IMR-90 (cell line): ENCODE measurements at regions not wholly inside any gene's neighbourhood (a gene's known extent, or its start where the extent isn't known, plus 50 kb on each side); places are given as distances from the start of the nearest gene placed in this dataset.

Experiments used
- ATAC-seq: fragments of 200-7000 bp; cut with Tn5 transposase; 2 replicates; pipeline ENCODE4 v1.9.1; 2020; ENCODE audit warnings: low read depth, mild to moderate bottlenecking, moderate library complexity
- BruUV-seq: library from RNA; stranded (reverse); fragments of 400-500 nt; replicated peaks from 2 replicates; lab custom pipeline; 2021; lab: Mats Ljungman, UMichigan
- CTCF ChIA-PET: fragments of 300-600 bp; formaldehyde crosslinking; extraction: SDS; loops from one replicate; lab custom pipeline; 2021; ENCODE audit warnings: antibody characterized with exemption; lab: Yijun Ruan, JAX
- POLR2A ChIA-PET: fragments of 300-600 bp; sonication (Branson Sonifier 250); formaldehyde crosslinking; loops from one replicate; lab custom pipeline; 2022; ENCODE audit warnings: antibody characterized with exemption; ENCODE audit not compliant: unreplicated experiment; lab: Charles Lee
- DNase-seq: peaks from one replicate; pipeline ENCODE4 v3.0.0; 2013
- H2AFZ ChIP-seq: replicated peaks from 2 replicates; pipeline ENCODE3; 2013; ENCODE audit warnings: low read length, mild to moderate bottlenecking; ENCODE audit not compliant: poor library complexity
- H2AK5ac ChIP-seq: 2 replicates; pipeline ENCODE4 v1.6.1; 2013; ENCODE audit warnings: low read depth, low read length, inconsistent platforms
- H2AK9ac ChIP-seq: replicated peaks from 2 replicates; pipeline ENCODE3; 2013; ENCODE audit warnings: mild to moderate bottlenecking, low read depth, low read length, moderate library complexity; ENCODE audit not compliant: poor library complexity
- H2BK120ac ChIP-seq: 2 replicates; pipeline ENCODE4 v1.6.1; 2013; ENCODE audit warnings: low read depth, low read length, inconsistent platforms
- H2BK15ac ChIP-seq: 3 replicates; pipeline ENCODE4 v1.6.1; 2013; ENCODE audit warnings: low read depth, low read length, inconsistent platforms
- H2BK20ac ChIP-seq: 2 replicates; pipeline ENCODE4 v1.6.1; 2013; ENCODE audit warnings: low read depth, mild to moderate bottlenecking, inconsistent platforms, low read length, moderate library complexity
- H2BK5ac ChIP-seq: 2 replicates; pipeline ENCODE4 v1.6.1; 2013; ENCODE audit warnings: mild to moderate bottlenecking, low read depth, low read length, inconsistent platforms; ENCODE audit not compliant: poor library complexity, severe bottlenecking
- H3K14ac ChIP-seq: replicated peaks from 2 replicates; pipeline ENCODE4 v1.6.1; 2013; ENCODE audit warnings: low read depth, low read length, inconsistent platforms
- H3K18ac ChIP-seq: 2 replicates; pipeline ENCODE4 v1.6.1; 2013; ENCODE audit warnings: low read depth, low read length, control low read depth
- H3K23ac ChIP-seq: 2 replicates; pipeline ENCODE4 v1.6.1; 2013; ENCODE audit warnings: low read depth, low read length, inconsistent platforms
- H3K27ac ChIP-seq: 2 replicates; pipeline ENCODE4 v1.5.1; 2013; ENCODE audit warnings: mild to moderate bottlenecking, control low read depth, low read length; ENCODE audit not compliant: insufficient read depth
- H3K27me3 ChIP-seq: 2 replicates; pipeline ENCODE4 v1.6.1; 2013; ENCODE audit warnings: low read length; ENCODE audit not compliant: control insufficient read depth, insufficient read depth
- H3K36me3 ChIP-seq: 2 replicates; pipeline ENCODE4 v1.6.1; 2013; ENCODE audit warnings: low read length, mixed read lengths; ENCODE audit not compliant: control insufficient read depth, insufficient read depth
- H3K4ac ChIP-seq: 2 replicates; pipeline ENCODE4 v1.6.1; 2013; ENCODE audit warnings: low read depth, low read length, inconsistent platforms
- H3K4me1 ChIP-seq: 2 replicates; pipeline ENCODE4 v1.6.1; 2013; ENCODE audit warnings: low read length, mixed read lengths; ENCODE audit not compliant: control insufficient read depth, insufficient read depth
- H3K4me2 ChIP-seq: 2 replicates; pipeline ENCODE4 v1.6.1; 2013; ENCODE audit warnings: low read depth, mild to moderate bottlenecking, control low read depth, low read length, moderate library complexity
- H3K4me3 ChIP-seq: 2 replicates; pipeline ENCODE4 v1.5.1; 2013; ENCODE audit warnings: low read depth, mild to moderate bottlenecking, control low read depth, low read length, moderate library complexity; ENCODE audit not compliant: insufficient read depth
- H3K56ac ChIP-seq: 2 replicates; pipeline ENCODE4 v1.6.1; 2013; ENCODE audit warnings: low read length, inconsistent platforms; ENCODE audit not compliant: insufficient read depth; ENCODE audit errors: extremely low read depth
- H3K79me1 ChIP-seq, 2 experiments: 2 replicates each; pipeline ENCODE4 v1.6.1; 2013; ENCODE audit warnings: low read length in 2 of 2, inconsistent platforms in 1 of 2, low read depth in 1 of 2
- H3K9ac ChIP-seq: 2 replicates; pipeline ENCODE4 v1.6.1; 2013; ENCODE audit warnings: low read depth, low read length, control low read depth
- H3K9me1 ChIP-seq: 2 replicates; pipeline ENCODE4 v1.6.1; 2013; ENCODE audit warnings: low read length, inconsistent platforms; ENCODE audit not compliant: insufficient read depth
- H3K9me3 ChIP-seq: 2 replicates; pipeline ENCODE4 v1.6.1; 2013; ENCODE audit warnings: low read length; ENCODE audit not compliant: control insufficient read depth, insufficient read depth
- H4K20me1 ChIP-seq: 2 replicates; pipeline ENCODE4 v1.6.1; 2013; ENCODE audit warnings: low read length, inconsistent platforms; ENCODE audit not compliant: insufficient read depth
- H4K5ac ChIP-seq: 2 replicates; pipeline ENCODE4 v1.6.1; 2013; ENCODE audit warnings: mild to moderate bottlenecking, low read depth, low read length, control low read depth
- H4K8ac ChIP-seq, 2 experiments: 2 replicates each; pipeline ENCODE4 v1.6.1; 2013; ENCODE audit warnings: low read depth in 2 of 2, low read length in 2 of 2, control low read depth in 1 of 2, inconsistent platforms in 1 of 2
- H4K91ac ChIP-seq: 2 replicates; pipeline ENCODE4 v1.6.1; 2013; ENCODE audit warnings: low read depth, low read length, inconsistent platforms; ENCODE audit not compliant: insufficient read depth
- CEBPB ChIP-seq: IDR thresholded peaks from 2 replicates; pipeline ENCODE4 v1.6.1; 2012; ENCODE audit warnings: low read depth, low read length, improper control_type of control experiment
- CHD1 ChIP-seq: IDR thresholded peaks from 2 replicates; pipeline ENCODE4 v1.6.1; 2012; ENCODE audit warnings: low read depth, low read length, improper control_type of control experiment
- POLR2A ChIP-seq: IDR thresholded peaks from 2 replicates; pipeline ENCODE4 v1.6.1; 2012; ENCODE audit warnings: mild to moderate bottlenecking, low read depth, low read length
- WGBS, 2 experiments: methylation state at CpG; one replicate each; pipeline versions ENCODE4 v1.1.5 to v1.1.7; 2013; ENCODE audit warnings: missing lambda C conversion rate in 2 of 2; ENCODE audit not compliant: insufficient read length in 1 of 2; ENCODE audit errors: extremely low coverage in 2 of 2; 5-methylcytosine and 5-hydroxymethylcytosine counted together
- dilution Hi-C: fragments of 300-500 bp; cut with HindIII; formaldehyde crosslinking; loops from one replicate; pipeline ENCODE4 v1.14.3; 2018; ENCODE audit warnings: low sequenced_read_pairs; ENCODE audit not compliant: unreplicated experiment
- in situ Hi-C: fragments of 300-500 bp; cut with MboI; formaldehyde crosslinking; loops from 3 replicates; pipeline ENCODE4 v1.14.3; 2019; ENCODE audit warnings: low sequenced_read_pairs, inconsistent platforms, mixed read lengths
- intact Hi-C: fragments of 100-400 bp; cut with micrococcal nuclease; formaldehyde crosslinking; loops from 2 replicates; pipeline ENCODE4 v1.10.0; 2022

DNA sequence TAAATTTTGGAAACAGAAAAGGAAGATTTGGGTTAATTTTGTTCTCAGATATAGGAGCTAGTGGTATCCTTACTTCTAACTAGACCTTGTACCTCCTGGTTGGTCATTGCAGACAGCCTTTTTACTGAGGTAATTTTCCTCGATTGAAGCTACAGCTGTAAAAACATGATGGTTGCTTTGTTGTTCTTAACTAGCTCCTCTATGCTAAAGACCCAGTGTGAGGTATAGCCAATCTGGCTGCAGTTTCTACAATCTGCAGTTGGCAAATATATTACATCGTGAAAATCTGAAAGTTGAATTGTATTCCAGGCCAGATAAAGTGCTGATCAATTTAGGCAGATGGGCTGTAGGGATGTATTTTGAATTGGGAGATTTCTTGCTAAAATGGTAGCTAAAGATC is 116.5 kb downstream of the AASDHPPT start:
- H4K5ac ChIP-seq: no peak overlapping the region
- no peak overlapping the region for H3K4me2 ChIP-seq
- H2BK120ac ChIP-seq: no peak overlapping the region
- no peak overlapping the region for H2BK5ac ChIP-seq
- no peak overlapping the region for H3K4ac ChIP-seq
- intact Hi-C loops (no loop called here), dilution Hi-C loops (no loop called here), in situ Hi-C loops (no loop called here)
- no TSS peak for BruUV-seq
- H4K91ac ChIP-seq: no peak overlapping the region
- no peak overlapping the region for H3K27ac ChIP-seq
- no peaks in the 10 kb centered on the region for H4K20me1 ChIP-seq
- H2AK9ac ChIP-seq: no peak overlapping the region
- H4K8ac ChIP-seq: no peak overlapping the region
- H2BK15ac ChIP-seq: no peak overlapping the region
- no peak overlapping the region for H2BK20ac ChIP-seq
- H3K79me1 ChIP-seq: no peaks in the 10 kb centered on the region
- H3K36me3 ChIP-seq: no peaks in the 10 kb centered on the region
- H2AFZ ChIP-seq: no peak overlapping the region
- no peak for TF ChIP-seq CHD1
- TF ChIP-seq CEBPB: no peak
- no peak for TF ChIP-seq POLR2A
- H2AK5ac ChIP-seq: no peak overlapping the region
- DNase-seq (no peak), ATAC-seq (no peak)
- no peaks in the 10 kb centered on the region for H3K4me1 ChIP-seq
- no peak overlapping the region for H3K9ac ChIP-seq
- H3K23ac ChIP-seq: no peak overlapping the region
- no CpG with 5 or more reads among the region's 2 CpGs for WGBS, 2 experiments
- no peak overlapping the region for H3K14ac ChIP-seq
- H3K9me3 ChIP-seq: no peaks in the 10 kb centered on the region; the same call in 1 of the 2 replicates
- CTCF ChIA-PET: interaction anchor here (0.7 kb wide), 1 partner anchor 10 kb away, joined by 4 read pairs; no protein-coding TSS in a partner anchor
- no peak overlapping the region for H3K18ac ChIP-seq
- no peaks in the 10 kb centered on the region for H3K27me3 ChIP-seq
- H3K9me1 ChIP-seq: no peaks in the 10 kb centered on the region
- POLR2A ChIA-PET: no interaction called here
- H3K4me3 ChIP-seq: no peak overlapping the region
- H3K56ac ChIP-seq: no peak overlapping the region
